HG02870 (cell line): ENCODE measurements at regions not wholly inside any gene's neighbourhood (a gene's known extent, or its start where the extent isn't known, plus 50 kb on each side); places are given as distances from the start of the nearest gene placed in this dataset.

Experiments
- ATAC-seq: cut with Tn5 transposase; IDR thresholded peaks from one replicate; pipeline ENCODE4 v1.9.1; 2021; ENCODE audit warnings: mild to moderate bottlenecking, moderate library complexity; ENCODE audit not compliant: unreplicated experiment

GRCh38 chr1:82849460-82849859 is 1048.7 kb downstream of the ADGRL2 start:
- no peak for ATAC-seq

- no peak for ATAC-seq
Observed at GRCh38 chr1:82848043-82848442, 1047.3 kb downstream of the ADGRL2 start.

GRCh38 chr1:82845866-82846265 is 1045.1 kb downstream of the ADGRL2 start:
- ATAC-seq: no peak

GRCh38 chr1:82844911-82845827 is 1044.4 kb downstream of the ADGRL2 start:
- no peak for ATAC-seq

- no peak for ATAC-seq
Observed at GRCh38 chr1:82844447-82844846, 1043.7 kb downstream of the ADGRL2 start.

GRCh38 chr1:82843876-82844275 is 1043.1 kb downstream of the ADGRL2 start:
- no peak for ATAC-seq

GRCh38 chr1:82840192-82840591 is 1039.5 kb downstream of the ADGRL2 start:
- no peak for ATAC-seq

GRCh38 chr1:82837766-82838465 is 1037.2 kb downstream of the ADGRL2 start:
- ATAC-seq: no peak

GRCh38 chr1:82836973-82837680 is 1036.4 kb downstream of the ADGRL2 start:
- no peak for ATAC-seq

- no peak for ATAC-seq
Observed at GRCh38 chr1:82836213-82836972, 1035.7 kb downstream of the ADGRL2 start.

- no peak for ATAC-seq
Observed at GRCh38 chr1:82830690-82831380, 1030.1 kb downstream of the ADGRL2 start.

- no peak for ATAC-seq
Observed at GRCh38 chr1:82829527-82829926, 1028.8 kb downstream of the ADGRL2 start.

GRCh38 chr1:82823876-82824275 is 1023.1 kb downstream of the ADGRL2 start:
- ATAC-seq: no peak

GRCh38 chr1:82820816-82821215 is 1020.1 kb downstream of the ADGRL2 start:
- no peak for ATAC-seq

GRCh38 chr1:82819234-82819633 is 1018.5 kb downstream of the ADGRL2 start:
- no peak for ATAC-seq

GRCh38 chr1:82818586-82818985 is 1017.9 kb downstream of the ADGRL2 start:
- no peak for ATAC-seq

- no peak for ATAC-seq
Observed at GRCh38 chr1:82813386-82813785, 1012.7 kb downstream of the ADGRL2 start.

GRCh38 chr1:82810601-82811000 is 1009.9 kb downstream of the ADGRL2 start:
- no peak for ATAC-seq

- ATAC-seq: no peak
Observed at GRCh38 chr1:82807563-82807962, 1006.8 kb downstream of the ADGRL2 start.

GRCh38 chr1:82806133-82806532 is 1005.4 kb downstream of the ADGRL2 start:
- ATAC-seq: no peak
